ENCODE measurements at regions not wholly inside any gene's neighbourhood (a gene's known extent, or its start where the extent isn't known, plus 50 kb on each side); places are given as distances from the start of the nearest gene placed in this dataset.
"Not testable (repeated sequence)": the region's sequence is repeated elsewhere in the genome, so short reads cannot be mapped to it uniquely, and the experiment has no call there.

- TF ChIP-seq CTCF (IDR thresholded peaks at IDR 0.05; ENCODE audit: low read depth, low read length, missing control alignments) = no peak
- peak; percentile 50 for DNase-seq (ENCODE audit: extremely low read depth, low read depth)
- H3K4me3 ChIP-seq (replicated peaks; ENCODE audit: low read depth, low read length) = no peak overlapping the region
These were observed 212.3 kb upstream of the TBX18 start for GRCh38 chr6:84976526-84977362.

GRCh38 chr6:84975316-84975715, 210.9 kb upstream of the TBX18 start:
- DNase-seq (ENCODE audit: extremely low read depth, low read depth) = no peak
- no peak overlapping the region for H3K4me3 ChIP-seq (replicated peaks; ENCODE audit: low read depth, low read length)
- no peak for TF ChIP-seq CTCF (IDR thresholded peaks at IDR 0.05; ENCODE audit: low read depth, low read length, missing control alignments)

- no peak for DNase-seq (ENCODE audit: extremely low read depth, low read depth)
- no peak for TF ChIP-seq CTCF (IDR thresholded peaks at IDR 0.05; ENCODE audit: low read depth, low read length, missing control alignments)
- H3K4me3 ChIP-seq (replicated peaks; ENCODE audit: low read depth, low read length) = no peak overlapping the region
These were observed 209.2 kb upstream of the TBX18 start for GRCh38 chr6:84973606-84974005.

GRCh38 chr6:84967965-84968364, 203.6 kb upstream of the TBX18 start:
- H3K4me3 ChIP-seq (replicated peaks; ENCODE audit: low read depth, low read length) = no peak overlapping the region
- DNase-seq (ENCODE audit: extremely low read depth, low read depth) = no peak
- no peak for TF ChIP-seq CTCF (IDR thresholded peaks at IDR 0.05; ENCODE audit: low read depth, low read length, missing control alignments)

GRCh38 chr6:84967389-84967788, 203.0 kb upstream of the TBX18 start:
- DNase-seq (ENCODE audit: extremely low read depth, low read depth) = peak; percentile 43
- TF ChIP-seq CTCF (IDR thresholded peaks at IDR 0.05; ENCODE audit: low read depth, low read length, missing control alignments) = peak; percentile 72
- H3K4me3 ChIP-seq (replicated peaks; ENCODE audit: low read depth, low read length) = no peak overlapping the region

GRCh38 chr6:84953111-84953755, 188.8 kb upstream of the TBX18 start:
- TF ChIP-seq CTCF (IDR thresholded peaks at IDR 0.05; ENCODE audit: low read depth, low read length, missing control alignments) = no peak
- peak; percentile 5 for DNase-seq (ENCODE audit: extremely low read depth, low read depth)
- H3K4me3 ChIP-seq (replicated peaks; ENCODE audit: low read depth, low read length) = no peak overlapping the region

- not testable (repeated sequence) for H3K4me3 ChIP-seq (replicated peaks; ENCODE audit: low read depth, low read length); DNase-seq (ENCODE audit: extremely low read depth, low read depth)
These were observed 180.5 kb upstream of the TBX18 start for GRCh38 chr6:84944926-84945325.
